GM19351 (cell line): ENCODE measurements at regions not wholly inside any gene's neighbourhood (a gene's known extent, or its start where the extent isn't known, plus 50 kb on each side); places are given as distances from the start of the nearest gene placed in this dataset.

Experiments
- ATAC-seq: cut with Tn5 transposase; IDR thresholded peaks from one replicate; pipeline ENCODE4 v1.9.1; 2021; ENCODE audit warnings: mild to moderate bottlenecking, moderate library complexity; ENCODE audit not compliant: unreplicated experiment

DNA sequence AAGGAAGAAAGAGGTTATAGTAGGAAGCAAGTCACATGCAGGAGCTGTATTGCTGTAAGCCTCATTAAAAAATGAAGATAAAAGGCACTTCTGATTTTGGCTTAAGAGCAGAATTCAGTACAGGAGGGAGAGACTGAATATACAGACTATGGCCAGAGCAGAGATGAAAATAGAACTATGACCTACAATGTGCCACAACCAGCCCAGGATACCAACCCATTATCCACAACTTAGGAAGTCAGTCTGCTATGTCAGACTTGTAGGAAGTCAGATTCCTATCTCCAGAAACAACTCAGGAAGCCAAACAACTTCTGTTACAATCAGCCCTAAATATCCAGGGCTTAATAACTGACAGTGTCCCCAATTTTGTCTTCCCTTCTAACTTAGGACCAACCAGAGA lies 156.2 kb upstream of the ANKH start:
- ATAC-seq: no peak

- no peak for ATAC-seq
These were observed 155.4 kb upstream of the ANKH start for GRCh38 chr5:15026944-15027343.

DNA sequence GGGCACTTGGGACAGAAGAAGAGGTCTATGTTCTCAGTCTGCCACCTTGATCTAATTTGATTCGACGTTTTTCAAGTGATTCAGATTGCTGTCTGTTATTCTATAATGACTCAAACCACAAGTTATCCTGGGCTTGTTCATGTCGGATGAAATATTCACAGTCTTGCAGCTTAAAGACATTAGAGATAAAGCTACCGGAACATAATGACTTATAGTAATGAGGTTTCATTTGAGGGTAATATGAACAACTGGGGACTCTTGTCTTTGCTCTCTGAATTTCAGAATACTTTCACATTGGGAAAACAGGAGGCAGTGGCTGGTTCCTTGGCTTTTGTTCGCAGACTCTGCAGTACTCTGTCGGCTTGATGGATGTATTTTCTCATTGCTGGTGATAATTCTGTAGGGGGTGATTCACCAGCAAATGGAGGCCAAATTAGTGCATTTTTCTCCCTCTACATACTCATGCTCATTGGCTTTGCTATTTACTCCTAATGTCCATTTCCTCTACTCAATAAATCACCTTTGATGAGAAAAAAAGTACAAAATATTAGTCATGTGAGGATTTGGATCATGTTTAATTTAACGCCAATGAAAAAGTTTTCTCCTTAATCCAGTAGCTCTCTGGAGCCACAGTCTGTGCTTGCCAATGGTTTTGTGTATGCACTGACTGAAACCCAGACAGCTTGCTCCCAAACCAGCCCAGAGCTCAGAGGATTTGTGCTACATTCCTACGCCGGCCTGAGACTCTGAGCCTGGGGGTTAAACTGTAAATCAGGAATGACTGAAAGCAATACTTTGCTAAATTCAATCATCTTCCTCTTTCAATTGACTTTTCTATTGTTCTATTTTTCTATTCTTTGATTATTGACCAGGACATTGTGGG lies 154.7 kb upstream of the ANKH start:
- ATAC-seq: no peak

DNA sequence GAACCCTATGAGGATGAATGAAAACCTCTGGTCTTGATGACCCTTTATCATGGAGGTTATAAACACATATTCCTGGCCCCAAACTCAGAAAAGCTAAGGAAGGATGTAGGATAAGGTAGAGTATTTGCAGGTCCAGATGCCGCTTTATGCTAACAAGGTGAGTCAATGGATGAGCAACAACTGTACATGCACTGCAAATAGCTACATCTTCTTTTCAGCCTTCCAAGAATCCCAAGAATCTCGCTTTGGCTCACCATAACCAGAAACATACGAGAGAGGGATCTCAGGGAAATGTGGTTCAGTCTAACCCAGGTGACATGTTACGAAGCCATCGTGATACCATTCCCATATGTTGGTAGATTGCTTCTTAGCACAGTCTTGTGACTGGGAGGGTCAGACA lies 152.3 kb upstream of the ANKH start:
- no peak for ATAC-seq

DNA sequence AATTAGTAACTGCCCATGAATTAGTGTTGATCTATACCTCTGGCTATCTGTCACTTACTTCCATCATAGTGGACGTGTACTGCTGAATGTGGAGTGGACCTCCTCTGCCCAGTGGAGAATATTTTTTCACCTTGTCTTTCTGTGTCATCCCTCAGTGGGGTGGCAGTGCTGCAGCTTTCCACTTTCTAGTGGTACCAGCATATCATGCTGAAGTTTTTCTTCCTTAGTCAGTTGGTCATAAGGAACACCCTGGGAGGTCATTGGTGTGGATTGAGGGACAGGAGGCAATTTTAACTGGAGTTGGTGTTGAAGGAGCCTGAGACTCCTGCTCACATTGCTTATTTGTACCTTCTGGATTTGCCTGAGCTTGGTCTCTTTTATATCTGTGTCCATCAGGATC lies 151.7 kb upstream of the ANKH start:
- ATAC-seq: no peak

DNA sequence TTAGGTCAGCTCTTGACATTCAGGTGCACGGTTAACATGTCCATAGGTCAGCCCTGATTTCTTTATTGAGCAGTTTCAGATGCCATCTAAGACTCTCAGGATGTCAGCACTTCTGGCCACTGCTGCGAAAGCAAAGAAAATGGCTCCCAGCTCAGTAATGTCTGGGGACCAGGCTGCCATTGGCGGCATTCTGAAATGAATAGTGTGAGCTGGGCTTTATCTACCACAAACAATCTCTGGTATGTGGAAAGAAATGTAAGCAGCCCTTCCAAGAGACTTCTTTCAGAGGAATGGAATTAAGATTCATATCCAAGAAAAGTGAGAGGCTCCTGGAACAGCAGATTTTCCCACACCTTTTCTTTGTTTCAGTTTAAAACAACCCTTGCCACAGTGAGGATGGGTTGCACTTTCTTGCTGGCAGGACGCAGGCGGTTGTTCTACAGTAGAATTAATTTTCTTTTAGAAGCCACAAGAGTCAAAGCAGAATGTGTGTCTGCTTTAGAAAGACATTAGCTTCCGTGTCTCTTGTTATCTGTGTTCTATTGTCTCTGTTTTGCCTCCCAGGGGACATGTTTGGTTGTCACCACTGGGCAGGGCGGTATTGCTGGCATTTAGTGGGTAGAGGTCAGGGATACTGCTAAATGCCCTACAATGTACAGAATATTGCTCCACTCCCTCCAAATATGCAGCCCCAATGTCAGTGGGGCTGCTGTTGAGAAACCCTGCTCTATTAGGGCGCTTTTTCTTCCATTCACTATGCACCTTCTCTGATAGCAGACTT lies 149.9 kb upstream of the ANKH start:
- no peak for ATAC-seq

DNA sequence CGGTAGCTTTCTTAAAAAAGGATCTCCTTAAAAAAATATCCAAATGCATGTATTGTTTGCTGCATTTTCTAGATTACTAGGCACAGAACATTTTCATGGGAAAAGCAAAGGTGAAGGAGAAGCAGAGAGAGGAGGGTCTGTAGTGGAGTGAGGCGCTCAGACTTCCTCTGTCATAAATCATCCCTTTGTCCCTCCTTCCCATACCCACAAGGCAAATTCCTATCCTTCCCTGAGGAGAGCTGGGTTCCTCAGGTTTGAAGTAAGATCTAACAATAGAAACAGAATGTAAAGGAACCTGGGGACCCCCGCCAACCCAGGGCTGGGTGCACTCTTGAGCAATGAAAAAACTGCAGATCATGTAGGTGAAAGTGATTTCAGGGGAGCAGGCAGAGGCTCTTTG lies 149.2 kb upstream of the ANKH start:
- ATAC-seq: no peak

DNA sequence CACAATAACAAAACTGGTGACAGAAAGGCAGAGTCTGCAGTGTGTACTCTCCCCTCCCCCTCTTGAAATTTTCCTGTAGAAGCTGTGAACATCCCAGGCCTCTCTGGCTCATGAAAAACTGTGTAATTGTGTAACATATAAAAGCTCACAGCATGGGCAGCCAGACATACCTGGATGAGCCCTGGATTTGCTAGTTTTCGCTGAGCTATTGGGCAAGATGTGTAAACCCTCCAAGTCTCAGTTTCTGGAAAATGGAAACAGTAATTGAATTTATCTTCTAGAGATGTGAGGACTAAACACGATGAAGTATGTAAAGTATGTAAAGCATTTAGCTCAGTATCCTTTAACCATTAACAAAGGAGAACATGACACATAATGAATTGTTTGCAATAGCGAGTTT lies 143.2 kb upstream of the ANKH start:
- no peak for ATAC-seq

- peak; percentile 74 for ATAC-seq
These were observed 142.3 kb upstream of the ANKH start for GRCh38 chr5:15013654-15014463.

DNA sequence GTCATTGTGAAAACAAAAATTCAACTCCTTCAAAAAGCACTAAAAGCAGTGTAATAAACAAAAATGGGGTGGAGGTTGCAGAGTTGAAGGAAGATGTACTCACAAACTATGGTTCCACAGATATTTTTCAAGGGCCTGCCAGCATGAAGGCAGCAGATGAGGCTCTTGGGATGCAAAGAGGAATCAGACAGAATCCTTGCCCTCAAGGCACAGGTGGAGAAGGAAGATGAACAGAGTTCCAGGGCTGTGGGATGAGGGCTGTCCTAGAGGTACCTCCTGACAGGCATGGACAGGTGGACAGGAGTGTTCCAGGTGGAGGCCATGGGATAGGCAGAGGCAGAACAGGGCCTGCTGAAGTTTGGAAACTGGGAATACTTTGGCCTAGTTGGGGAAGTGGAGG lies 140.5 kb upstream of the ANKH start:
- ATAC-seq: no peak

GRCh38 chr5:15010936-15011335 lies 139.4 kb upstream of the ANKH start:
- ATAC-seq: no peak

DNA sequence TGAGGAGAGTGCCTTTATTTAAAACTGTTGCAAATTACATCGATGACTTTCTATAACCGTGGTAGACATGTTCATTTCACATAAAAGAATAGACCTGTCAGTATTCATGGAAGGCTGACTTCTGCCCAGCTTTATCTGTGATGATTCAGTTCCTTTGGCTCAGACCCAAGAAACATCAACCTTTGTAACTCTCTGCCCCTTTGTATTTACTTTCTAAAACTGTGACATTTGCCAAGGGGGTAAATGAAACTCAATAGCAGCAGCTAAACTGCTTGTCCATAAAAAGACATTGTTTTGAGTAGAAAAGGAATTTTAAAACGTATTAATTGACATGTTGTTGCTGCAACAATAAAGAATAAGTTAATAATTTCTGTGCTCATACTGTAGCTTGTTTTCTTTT lies 137.8 kb upstream of the ANKH start:
- no peak for ATAC-seq

DNA sequence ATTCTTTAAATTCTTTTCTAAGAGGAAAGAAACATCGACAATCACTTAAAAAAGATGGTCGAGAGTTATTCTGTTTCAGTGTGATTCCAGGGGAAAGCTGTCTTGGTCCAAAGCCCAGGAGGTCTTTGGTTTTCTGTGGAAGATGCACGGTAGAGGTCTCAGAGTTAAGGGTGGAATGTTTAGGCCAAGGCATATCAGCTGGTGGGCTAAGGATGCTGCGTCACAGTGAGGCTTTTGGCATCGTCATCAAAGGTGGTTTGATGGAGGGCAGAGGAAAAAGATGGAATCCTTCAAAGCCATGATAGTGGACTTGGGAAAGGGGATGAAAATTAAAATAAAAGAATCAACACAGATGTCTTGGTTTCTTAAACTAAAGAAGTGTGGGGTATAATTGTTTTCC lies 137.3 kb upstream of the ANKH start:
- ATAC-seq: no peak

DNA sequence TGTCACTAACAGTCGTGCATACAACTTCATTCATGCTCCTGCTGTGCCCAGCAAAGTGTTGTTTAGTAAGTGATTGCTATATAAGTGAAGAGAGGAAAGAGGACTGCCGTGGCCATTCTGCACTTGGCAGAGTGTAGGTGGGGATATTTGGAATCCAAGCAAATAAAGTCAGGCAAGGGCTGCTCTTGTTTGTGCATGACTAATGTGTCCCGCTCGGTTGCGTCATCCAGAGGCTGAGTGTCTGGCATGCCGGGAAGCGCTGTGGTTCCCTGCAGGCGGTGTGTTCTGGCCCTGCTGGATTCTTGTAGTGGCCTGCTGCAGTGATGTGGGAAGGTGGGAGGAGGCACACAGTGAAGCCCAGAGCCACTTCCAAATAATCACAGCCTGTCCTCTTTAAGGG lies 136.9 kb upstream of the ANKH start:
- ATAC-seq: no peak

GRCh38 chr5:15007646-15008045 lies 136.1 kb upstream of the ANKH start:
- ATAC-seq: no peak

DNA sequence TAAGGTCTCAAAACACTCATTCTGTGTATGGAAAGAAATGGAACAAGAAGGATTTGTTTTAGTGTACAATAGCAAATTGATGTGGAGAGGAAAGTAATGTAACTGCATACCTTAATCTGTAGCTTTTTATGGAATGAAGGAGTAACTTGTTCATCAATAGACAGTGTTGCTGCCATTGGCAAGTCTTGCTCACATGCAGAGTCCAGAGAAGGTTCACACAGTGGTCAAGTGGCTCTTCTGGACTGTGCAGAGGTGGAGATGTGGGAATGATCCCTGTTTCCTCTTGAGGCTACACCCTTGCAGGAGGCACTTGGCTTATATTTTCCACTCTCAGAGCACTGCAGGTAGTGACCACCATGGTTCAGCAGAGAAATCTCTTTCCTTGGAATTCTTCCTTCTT lies 132.9 kb upstream of the ANKH start:
- ATAC-seq: no peak

GRCh38 chr5:15003511-15003920 lies 131.9 kb upstream of the ANKH start:
- ATAC-seq: peak; percentile 98

DNA sequence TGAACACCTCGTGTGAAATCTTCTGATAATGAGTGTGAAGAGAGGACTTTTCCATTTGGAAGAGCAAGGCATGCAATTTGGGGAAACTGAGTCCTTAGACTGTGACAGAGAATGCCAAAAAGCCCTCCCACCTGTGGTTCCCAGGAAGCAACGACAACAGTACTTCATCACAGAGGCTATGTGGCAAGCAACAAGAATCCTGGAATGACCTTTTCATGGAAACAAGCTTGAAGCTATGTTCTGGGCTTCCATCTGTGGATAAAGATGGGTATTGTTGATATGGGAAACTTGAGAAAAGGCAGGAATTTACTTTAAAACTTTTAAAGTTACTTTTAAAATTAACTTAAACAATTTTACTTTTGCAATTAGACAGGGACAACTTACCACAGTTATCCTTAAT lies 131.2 kb upstream of the ANKH start:
- no peak for ATAC-seq

GRCh38 chr5:15002173-15002572 lies 130.6 kb upstream of the ANKH start:
- no peak for ATAC-seq

GRCh38 chr5:15001517-15001916 lies 129.9 kb upstream of the ANKH start:
- no peak for ATAC-seq

- no peak for ATAC-seq
These were observed 126.9 kb upstream of the ANKH start for GRCh38 chr5:14998491-14998890.
